Chondrocyte (in vitro differentiated cells): ENCODE measurements at regions not wholly inside any gene's neighbourhood (a gene's known extent, or its start where the extent isn't known, plus 50 kb on each side); places are given as distances from the start of the nearest gene placed in this dataset.

Experiments
- DNase-seq: peaks from one replicate; pipeline ENCODE4 v3.0.0; 2021; ENCODE audit warnings: mixed read lengths, low spot score
- H3K27ac Mint-ChIP-seq: one replicate; pipeline ENCODE4 v1.8.0; 2021; ENCODE audit warnings: mild to moderate bottlenecking, moderate library complexity, mixed read lengths; ENCODE audit not compliant: unreplicated experiment
- H3K27me3 Mint-ChIP-seq: 2 replicates; pipeline ENCODE4 v1.8.0; 2021; ENCODE audit warnings: low read depth, mixed read lengths
- H3K36me3 Mint-ChIP-seq: 2 replicates; pipeline ENCODE4 v1.8.0; 2021; ENCODE audit warnings: low read depth, mixed read lengths
- H3K4me1 Mint-ChIP-seq: 2 replicates; pipeline ENCODE4 v1.8.0; 2021; ENCODE audit warnings: low read depth, mild to moderate bottlenecking, mixed read lengths
- H3K4me3 Mint-ChIP-seq: one replicate; pipeline ENCODE4 v1.8.0; 2021; ENCODE audit warnings: mild to moderate bottlenecking, moderate library complexity, mixed read lengths; ENCODE audit not compliant: unreplicated experiment
- H3K9me3 Mint-ChIP-seq: 2 replicates; pipeline ENCODE4 v1.8.0; 2021; ENCODE audit warnings: low read depth, mixed read lengths
- CTCF ChIP-seq: fragments of 200-600 bp; sonication (generic); IDR thresholded peaks from 2 replicates; pipeline ENCODE4 v1.5.0; 2021; ENCODE audit warnings: antibody characterized with exemption, mild to moderate bottlenecking, moderate library complexity

GRCh38 chr21:22579741-22580140 is 1581.5 kb downstream of the NCAM2 start:
- Mint-ChIP-seq H3K4me3 (no peak overlapping the region), H3K9me3 (peaks cover 10% of the 10 kb centered on the region), H3K27ac (no peak overlapping the region), H3K36me3 (no peaks in the 10 kb centered on the region), H3K4me1 (no peaks in the 10 kb centered on the region), H3K27me3 (no peaks in the 10 kb centered on the region)
- TF ChIP-seq CTCF: no peak
- DNase-seq: no peak

- no peak overlapping the region for H3K27ac Mint-ChIP-seq
Observed at GRCh38 chr21:22582026-22582425, 1583.8 kb downstream of the NCAM2 start.

GRCh38 chr21:22584308-22584707 is 1586.1 kb downstream of the NCAM2 start:
- H3K27me3 Mint-ChIP-seq: no peaks in the 10 kb centered on the region
- H3K9me3 Mint-ChIP-seq: peaks cover 19% of the 10 kb centered on the region
- no peak for TF ChIP-seq CTCF
- no peak overlapping the region for H3K27ac Mint-ChIP-seq
- H3K4me3 Mint-ChIP-seq: no peak overlapping the region
- no peaks in the 10 kb centered on the region for H3K36me3 Mint-ChIP-seq
- H3K4me1 Mint-ChIP-seq: no peaks in the 10 kb centered on the region
- no peak for DNase-seq

More at GRCh38 chr21:22582026-22582425, 1583.8 kb downstream of the NCAM2 start:
- no peak for TF ChIP-seq CTCF
- Mint-ChIP-seq H3K36me3 (no peaks in the 10 kb centered on the region), H3K4me3 (no peak overlapping the region), H3K27me3 (no peaks in the 10 kb centered on the region), H3K9me3 (peaks cover 16% of the 10 kb centered on the region), H3K4me1 (no peaks in the 10 kb centered on the region)
- no peak for DNase-seq

GRCh38 chr21:22585558-22585957 is 1587.3 kb downstream of the NCAM2 start:
- DNase-seq: no peak
- H3K4me3 Mint-ChIP-seq: no peak overlapping the region
- no peak for TF ChIP-seq CTCF
- no peaks in the 10 kb centered on the region for H3K4me1 Mint-ChIP-seq
- no peaks in the 10 kb centered on the region for H3K27me3 Mint-ChIP-seq
- no peaks in the 10 kb centered on the region for H3K36me3 Mint-ChIP-seq
- peaks cover 23% of the 10 kb centered on the region for H3K9me3 Mint-ChIP-seq
- H3K27ac Mint-ChIP-seq: no peak overlapping the region

- no peak overlapping the region for H3K4me3 Mint-ChIP-seq
- no peaks in the 10 kb centered on the region for H3K4me1 Mint-ChIP-seq
- no peak overlapping the region for H3K27ac Mint-ChIP-seq
- H3K9me3 Mint-ChIP-seq: peaks cover 46% of the 10 kb centered on the region
- TF ChIP-seq CTCF: no peak
- no peaks in the 10 kb centered on the region for H3K27me3 Mint-ChIP-seq
- DNase-seq: no peak
- no peaks in the 10 kb centered on the region for H3K36me3 Mint-ChIP-seq
Observed at GRCh38 chr21:22597660-22598255, 1599.5 kb downstream of the NCAM2 start.
